SK-N-MC (cell line): ENCODE measurements at regions not wholly inside any gene's neighbourhood (a gene's known extent, or its start where the extent isn't known, plus 50 kb on each side); places are given as distances from the start of the nearest gene placed in this dataset.

ENCODE experiments used
- EZH2 ChIP-seq: fragments of 200-600 bp; sonication (generic); IDR thresholded peaks from one replicate; pipeline ENCODE4 v1.6.1; 2017; ENCODE audit warnings: antibody characterized with exemption
- FOXP2 ChIP-seq: optimal IDR thresholded peaks from 2 replicates; pipeline ENCODE3; 2011; ENCODE audit warnings: mild to moderate bottlenecking, moderate library complexity; ENCODE audit not compliant: insufficient read depth; ENCODE audit errors: extremely low read length, control extremely low read depth
- POLR2AphosphoS5 ChIP-seq: IDR thresholded peaks from 2 replicates; pipeline ENCODE4 v1.6.1; 2012; ENCODE audit warnings: mild to moderate bottlenecking, low read depth, low read length, borderline replicate concordance

DNA sequence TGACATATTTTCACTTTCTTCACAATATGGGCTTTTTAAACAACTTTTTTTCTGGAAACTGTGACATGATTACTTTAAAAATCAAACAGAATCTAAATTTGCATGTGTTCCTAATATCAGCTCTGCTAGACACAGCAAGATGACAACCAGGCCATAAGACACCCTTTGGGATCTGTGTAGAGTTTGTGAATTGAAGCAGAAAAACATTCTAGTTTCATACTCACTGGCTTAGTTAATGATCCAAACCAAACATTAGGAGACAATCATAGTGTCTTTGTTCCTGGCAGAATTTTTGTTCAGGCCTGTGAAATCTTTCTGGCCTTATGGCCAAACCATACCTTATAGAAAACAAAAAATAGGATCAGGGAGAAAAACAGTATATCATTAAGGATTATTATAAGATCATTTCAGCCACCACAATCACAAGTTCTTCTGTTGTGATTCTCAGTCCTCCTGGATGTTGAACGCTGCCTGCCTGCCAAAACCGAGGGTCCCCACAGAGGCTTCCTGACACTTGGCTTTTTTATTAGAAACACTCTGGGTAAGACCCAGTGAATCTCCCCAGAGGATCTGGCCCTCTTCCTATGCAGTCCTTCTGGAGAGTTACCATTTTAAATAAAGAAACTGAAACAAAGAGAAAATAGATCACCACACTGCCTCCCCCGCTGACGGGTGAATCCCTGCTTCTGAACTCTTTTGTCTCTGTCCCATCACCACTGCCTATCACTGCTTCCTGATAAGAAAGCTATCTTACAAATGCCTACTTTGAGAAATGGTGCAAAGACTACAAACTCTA lies 79.2 kb upstream of the PPP1R3C start:
- TF ChIP-seq EZH2 (no peak), POLR2AphosphoS5 (no peak), FOXP2 (no peak)
